ENCODE measurements at regions not wholly inside any gene's neighbourhood (a gene's known extent, or its start where the extent isn't known, plus 50 kb on each side); places are given as distances from the start of the nearest gene placed in this dataset.

- in situ Hi-C loops (cut with HindIII; ENCODE audit: low sequenced_read_pairs), result no loop called here
Observed at GRCh38 chr3:75983111-75983510, 197.8 kb upstream of the ZNF717 start.

GRCh38 chr3:75983609-75984290 is 198.4 kb upstream of the ZNF717 start:
- in situ Hi-C loops (cut with HindIII; ENCODE audit: low sequenced_read_pairs), result no loop called here
- no peak for DNase-seq (ENCODE audit: low spot score)

More at GRCh38 chr3:75983111-75983510, 197.8 kb upstream of the ZNF717 start:
- no peak for DNase-seq (ENCODE audit: low spot score)

GRCh38 chr3:75985432-75985831 is 200.1 kb upstream of the ZNF717 start:
- no peak for DNase-seq (ENCODE audit: low spot score)
- in situ Hi-C loops (cut with HindIII; ENCODE audit: low sequenced_read_pairs), result no loop called here

- DNase-seq (ENCODE audit: low spot score), result no peak
- in situ Hi-C loops (cut with HindIII; ENCODE audit: low sequenced_read_pairs), result no loop called here
Observed at GRCh38 chr3:76010252-76010651, 224.9 kb upstream of the ZNF717 start.

GRCh38 chr3:76011121-76011520 is 225.8 kb upstream of the ZNF717 start:
- in situ Hi-C loops (cut with HindIII; ENCODE audit: low sequenced_read_pairs), result no loop called here
- no peak for DNase-seq (ENCODE audit: low spot score)

GRCh38 chr3:76015496-76015895 is 230.1 kb upstream of the ZNF717 start:
- DNase-seq (ENCODE audit: low spot score), result no peak
- in situ Hi-C loops (cut with HindIII; ENCODE audit: low sequenced_read_pairs), result no loop called here

GRCh38 chr3:76016111-76016510 is 230.8 kb upstream of the ZNF717 start:
- DNase-seq (ENCODE audit: low spot score), result no peak
- in situ Hi-C loops (cut with HindIII; ENCODE audit: low sequenced_read_pairs), result no loop called here

GRCh38 chr3:76016769-76017439 is 231.6 kb upstream of the ZNF717 start:
- no peak for DNase-seq (ENCODE audit: low spot score)
- in situ Hi-C loops (cut with HindIII; ENCODE audit: low sequenced_read_pairs), result no loop called here

GRCh38 chr3:76021376-76021775 is 236.0 kb upstream of the ZNF717 start:
- DNase-seq (ENCODE audit: low spot score), result no peak
- in situ Hi-C loops (cut with HindIII; ENCODE audit: low sequenced_read_pairs), result no loop called here

GRCh38 chr3:76024640-76025039 is 239.3 kb upstream of the ZNF717 start:
- in situ Hi-C loops (cut with HindIII; ENCODE audit: low sequenced_read_pairs), result no loop called here

GRCh38 chr3:76025561-76025960 is 240.2 kb upstream of the ZNF717 start:
- no peak for DNase-seq (ENCODE audit: low spot score)
- in situ Hi-C loops (cut with HindIII; ENCODE audit: low sequenced_read_pairs), result no loop called here

More at GRCh38 chr3:76024640-76025039, 239.3 kb upstream of the ZNF717 start:
- DNase-seq (ENCODE audit: low spot score), result no peak

GRCh38 chr3:76026379-76026778 is 241.0 kb upstream of the ZNF717 start:
- no peak for DNase-seq (ENCODE audit: low spot score)
- in situ Hi-C loops (cut with HindIII; ENCODE audit: low sequenced_read_pairs), result no loop called here

GRCh38 chr3:76028774-76029173 is 243.4 kb upstream of the ZNF717 start:
- in situ Hi-C loops (cut with HindIII; ENCODE audit: low sequenced_read_pairs), result no loop called here
- DNase-seq (ENCODE audit: low spot score), result no peak

GRCh38 chr3:76034649-76035048 is 249.3 kb upstream of the ZNF717 start:
- in situ Hi-C loops (cut with HindIII; ENCODE audit: low sequenced_read_pairs), result no loop called here
- DNase-seq (ENCODE audit: low spot score), result no peak

- no peak for DNase-seq (ENCODE audit: low spot score)
- in situ Hi-C loops (cut with HindIII; ENCODE audit: low sequenced_read_pairs), result no loop called here
Observed at GRCh38 chr3:76035117-76035516, 249.8 kb upstream of the ZNF717 start.

GRCh38 chr3:76038949-76039348 is 253.6 kb upstream of the ZNF717 start:
- in situ Hi-C loops (cut with HindIII; ENCODE audit: low sequenced_read_pairs), result no loop called here
- no peak for DNase-seq (ENCODE audit: low spot score)

GRCh38 chr3:76039431-76039830 is 254.1 kb upstream of the ZNF717 start:
- DNase-seq (ENCODE audit: low spot score), result no peak
- in situ Hi-C loops (cut with HindIII; ENCODE audit: low sequenced_read_pairs), result no loop called here

GRCh38 chr3:76040946-76041345 is 255.6 kb upstream of the ZNF717 start:
- in situ Hi-C loops (cut with HindIII; ENCODE audit: low sequenced_read_pairs), result no loop called here
- no peak for DNase-seq (ENCODE audit: low spot score)

GRCh38 chr3:76043746-76044145 is 258.4 kb upstream of the ZNF717 start:
- in situ Hi-C loops (cut with HindIII; ENCODE audit: low sequenced_read_pairs), result no loop called here

GRCh38 chr3:76044601-76045600 is 259.6 kb upstream of the ZNF717 start:
- in situ Hi-C loops (cut with HindIII; ENCODE audit: low sequenced_read_pairs), result no loop called here
- peak; percentile 10 for DNase-seq (ENCODE audit: low spot score)

More at GRCh38 chr3:76043746-76044145, 258.4 kb upstream of the ZNF717 start:
- DNase-seq (ENCODE audit: low spot score), result no peak
